ENCODE measurements at regions not wholly inside any gene's neighbourhood (a gene's known extent, or its start where the extent isn't known, plus 50 kb on each side); places are given as distances from the start of the nearest gene placed in this dataset.

- no peaks in the 10 kb centered on the region for H3K9me3 Mint-ChIP-seq
- no peak for DNase-seq (ENCODE audit: low read depth, low spot score)
- TF ChIP-seq, protein P1, sequence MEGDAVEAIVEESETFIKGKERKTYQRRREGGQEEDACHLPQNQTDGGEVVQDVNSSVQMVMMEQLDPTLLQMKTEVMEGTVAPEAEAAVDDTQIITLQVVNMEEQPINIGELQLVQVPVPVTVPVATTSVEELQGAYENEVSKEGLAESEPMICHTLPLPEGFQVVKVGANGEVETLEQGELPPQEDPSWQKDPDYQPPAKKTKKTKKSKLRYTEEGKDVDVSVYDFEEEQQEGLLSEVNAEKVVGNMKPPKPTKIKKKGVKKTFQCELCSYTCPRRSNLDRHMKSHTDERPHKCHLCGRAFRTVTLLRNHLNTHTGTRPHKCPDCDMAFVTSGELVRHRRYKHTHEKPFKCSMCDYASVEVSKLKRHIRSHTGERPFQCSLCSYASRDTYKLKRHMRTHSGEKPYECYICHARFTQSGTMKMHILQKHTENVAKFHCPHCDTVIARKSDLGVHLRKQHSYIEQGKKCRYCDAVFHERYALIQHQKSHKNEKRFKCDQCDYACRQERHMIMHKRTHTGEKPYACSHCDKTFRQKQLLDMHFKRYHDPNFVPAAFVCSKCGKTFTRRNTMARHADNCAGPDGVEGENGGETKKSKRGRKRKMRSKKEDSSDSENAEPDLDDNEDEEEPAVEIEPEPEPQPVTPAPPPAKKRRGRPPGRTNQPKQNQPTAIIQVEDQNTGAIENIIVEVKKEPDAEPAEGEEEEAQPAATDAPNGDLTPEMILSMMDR (conservative IDR thresholded peaks at IDR 0.05) = no peak
- H3K4me3 Mint-ChIP-seq = peak overlapping the region; percentile 0
- peak overlapping the region; percentile 65 for H3K27ac Mint-ChIP-seq (ENCODE audit: unreplicated experiment)
- peaks cover 3% of the 10 kb centered on the region for H3K36me3 Mint-ChIP-seq (ENCODE audit: low read depth)
- H3K27me3 Mint-ChIP-seq (ENCODE audit: low read depth) = peaks cover 16% of the 10 kb centered on the region
- H3K4me1 Mint-ChIP-seq = peaks cover 57% of the 10 kb centered on the region
Measured at GRCh38 chr16:54585094-54585997, 298.8 kb upstream of the IRX3 start.

- Mint-ChIP-seq H3K4me1 (peaks cover 54% of the 10 kb centered on the region), H3K27me3 (ENCODE audit: low read depth) (peaks cover 12% of the 10 kb centered on the region), H3K36me3 (ENCODE audit: low read depth) (peaks cover 3% of the 10 kb centered on the region), H3K9me3 (no peaks in the 10 kb centered on the region), H3K4me3 (no peak overlapping the region), H3K27ac (ENCODE audit: unreplicated experiment) (no peak overlapping the region)
- DNase-seq (ENCODE audit: low read depth, low spot score) = no peak
- TF ChIP-seq, protein P1 (conservative IDR thresholded peaks at IDR 0.05) = no peak
Measured at GRCh38 chr16:54584121-54584520, 297.5 kb upstream of the IRX3 start.

- TF ChIP-seq, protein P1 (conservative IDR thresholded peaks at IDR 0.05) = no peak
- Mint-ChIP-seq H3K9me3 (no peaks in the 10 kb centered on the region), H3K36me3 (ENCODE audit: low read depth) (no peaks in the 10 kb centered on the region), H3K4me1 (peaks cover 58% of the 10 kb centered on the region), H3K4me3 (no peak overlapping the region), H3K27me3 (ENCODE audit: low read depth) (peaks cover 17% of the 10 kb centered on the region), H3K27ac (ENCODE audit: unreplicated experiment) (no peak overlapping the region)
- DNase-seq (ENCODE audit: low read depth, low spot score) = no peak
Measured at GRCh38 chr16:54582631-54583250, 296.2 kb upstream of the IRX3 start.

DNA sequence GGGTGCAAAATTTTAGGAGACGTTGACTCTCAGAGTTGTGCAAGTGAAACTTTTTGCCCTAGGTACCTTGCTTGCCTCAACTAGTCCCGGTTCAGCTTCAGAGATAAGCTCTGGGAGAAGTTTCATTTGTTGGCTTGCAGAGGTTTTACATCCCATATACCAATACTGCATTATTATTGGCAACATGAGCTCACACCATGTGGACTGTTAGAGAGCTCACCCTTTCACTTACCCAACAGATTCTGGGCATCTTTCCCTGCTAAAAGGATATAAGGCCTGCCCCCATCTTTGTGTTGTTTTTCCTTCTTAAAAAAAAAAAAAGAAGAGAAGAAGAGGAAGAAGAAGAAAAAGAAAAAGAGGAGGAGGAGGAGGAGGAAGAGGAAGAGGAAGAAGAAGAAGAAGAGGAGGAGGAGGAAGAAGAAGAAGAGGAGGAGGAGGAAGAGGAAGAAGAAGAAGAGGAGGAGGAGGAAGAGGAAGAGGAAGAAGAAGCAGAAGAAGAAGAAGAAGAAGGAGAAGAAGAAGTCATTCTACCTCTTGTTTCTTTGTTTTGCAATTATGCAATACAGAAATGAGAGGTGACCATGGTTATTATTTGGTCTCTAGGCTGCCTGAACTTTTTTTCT, 292.6 kb upstream of the IRX3 start:
- no peak for DNase-seq (ENCODE audit: low read depth, low spot score)
- TF ChIP-seq, protein P1 (conservative IDR thresholded peaks at IDR 0.05) = no peak
- H3K36me3 Mint-ChIP-seq (ENCODE audit: low read depth) = no peaks in the 10 kb centered on the region
- peaks cover 61% of the 10 kb centered on the region for H3K4me1 Mint-ChIP-seq
- H3K9me3 Mint-ChIP-seq = no peaks in the 10 kb centered on the region
- H3K27me3 Mint-ChIP-seq (ENCODE audit: low read depth) = peaks cover 29% of the 10 kb centered on the region
- no peak overlapping the region for H3K27ac Mint-ChIP-seq (ENCODE audit: unreplicated experiment)
- no peak overlapping the region for H3K4me3 Mint-ChIP-seq

GRCh38 chr16:54577651-54578128, 291.1 kb upstream of the IRX3 start:
- Mint-ChIP-seq H3K27me3 (ENCODE audit: low read depth) (peaks cover 29% of the 10 kb centered on the region), H3K27ac (ENCODE audit: unreplicated experiment) (peak overlapping the region; percentile 96), H3K36me3 (ENCODE audit: low read depth) (no peaks in the 10 kb centered on the region), H3K4me1 (peaks cover 46% of the 10 kb centered on the region), H3K4me3 (peak overlapping the region; percentile 79), H3K9me3 (no peaks in the 10 kb centered on the region)
- DNase-seq (ENCODE audit: low read depth, low spot score) = peak; percentile 39
- TF ChIP-seq, protein P1 (conservative IDR thresholded peaks at IDR 0.05) = no peak

Data from neural crest cell (in vitro differentiated cells).